ENCODE measurements at regions not wholly inside any gene's neighbourhood (a gene's known extent, or its start where the extent isn't known, plus 50 kb on each side); places are given as distances from the start of the nearest gene placed in this dataset.
A peak's percentile ranks its signal among the peaks of the same experiment; 100 is the strongest.

DNA sequence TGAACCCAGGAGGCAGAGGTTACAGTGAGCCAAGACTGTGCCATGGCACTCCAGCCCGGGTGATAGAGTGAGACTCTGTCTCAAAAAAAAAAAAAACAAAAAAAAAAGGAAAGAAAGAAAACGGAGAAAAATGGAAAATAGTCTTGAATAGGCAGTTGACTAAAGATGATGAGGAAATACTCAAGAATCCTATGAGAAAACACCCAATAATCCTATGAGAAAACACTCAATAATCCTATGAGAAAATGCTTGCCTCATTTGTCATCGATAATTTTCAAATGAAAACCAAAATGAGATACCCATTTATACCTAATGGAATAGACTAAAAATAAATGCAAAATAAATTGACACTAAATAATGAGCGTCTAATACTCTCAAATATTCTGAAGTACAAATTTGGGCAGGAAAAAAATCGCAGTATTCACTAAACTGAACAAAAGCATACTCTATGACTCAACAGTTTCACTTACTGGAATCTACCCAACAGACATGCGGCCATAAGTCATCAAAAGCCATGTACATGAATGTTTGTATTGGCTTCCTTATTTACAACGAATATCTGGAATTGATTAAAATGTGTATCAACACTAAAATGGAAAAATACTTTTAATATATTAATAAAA, 733.9 kb upstream of the CHRM3 start:
- Mint-ChIP-seq H3K36me3 (no peaks in the 10 kb centered on the region), H3K4me3 (no peak overlapping the region), H3K9me3 (peaks cover 9% of the 10 kb centered on the region), H3K4me1 (peaks cover 17% of the 10 kb centered on the region), H3K27me3 (ENCODE audit: low read depth) (no peaks in the 10 kb centered on the region), H3K27ac (no peak overlapping the region)
- DNase-seq (ENCODE audit: low spot score in 2 of 2, unreplicated experiment in 2 of 2): no peak
- TF ChIP-seq, protein P1, sequence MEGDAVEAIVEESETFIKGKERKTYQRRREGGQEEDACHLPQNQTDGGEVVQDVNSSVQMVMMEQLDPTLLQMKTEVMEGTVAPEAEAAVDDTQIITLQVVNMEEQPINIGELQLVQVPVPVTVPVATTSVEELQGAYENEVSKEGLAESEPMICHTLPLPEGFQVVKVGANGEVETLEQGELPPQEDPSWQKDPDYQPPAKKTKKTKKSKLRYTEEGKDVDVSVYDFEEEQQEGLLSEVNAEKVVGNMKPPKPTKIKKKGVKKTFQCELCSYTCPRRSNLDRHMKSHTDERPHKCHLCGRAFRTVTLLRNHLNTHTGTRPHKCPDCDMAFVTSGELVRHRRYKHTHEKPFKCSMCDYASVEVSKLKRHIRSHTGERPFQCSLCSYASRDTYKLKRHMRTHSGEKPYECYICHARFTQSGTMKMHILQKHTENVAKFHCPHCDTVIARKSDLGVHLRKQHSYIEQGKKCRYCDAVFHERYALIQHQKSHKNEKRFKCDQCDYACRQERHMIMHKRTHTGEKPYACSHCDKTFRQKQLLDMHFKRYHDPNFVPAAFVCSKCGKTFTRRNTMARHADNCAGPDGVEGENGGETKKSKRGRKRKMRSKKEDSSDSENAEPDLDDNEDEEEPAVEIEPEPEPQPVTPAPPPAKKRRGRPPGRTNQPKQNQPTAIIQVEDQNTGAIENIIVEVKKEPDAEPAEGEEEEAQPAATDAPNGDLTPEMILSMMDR (IDR thresholded peaks at IDR 0.05; ENCODE audit: unreplicated experiment): no peak

DNA sequence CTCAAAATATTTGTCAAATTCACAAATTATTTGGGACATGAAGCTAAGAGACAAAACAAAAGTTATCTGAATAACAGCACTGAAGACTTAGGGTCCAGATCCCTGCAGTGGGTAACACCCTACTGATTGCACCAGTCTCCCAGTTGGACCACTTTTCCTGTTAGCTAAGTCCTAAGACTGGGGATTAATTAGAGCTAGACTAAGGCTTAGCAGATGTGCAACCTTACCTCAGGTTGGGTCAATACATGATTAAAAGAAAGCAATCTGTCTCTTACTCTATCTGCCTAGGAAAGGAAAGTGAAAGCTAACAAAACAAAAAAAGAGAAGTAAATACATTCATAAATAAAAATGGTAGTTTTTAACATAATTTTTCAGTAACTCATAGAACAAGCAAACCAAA, 737.2 kb upstream of the CHRM3 start:
- no peaks in the 10 kb centered on the region for H3K36me3 Mint-ChIP-seq
- TF ChIP-seq, protein P1 (IDR thresholded peaks at IDR 0.05; ENCODE audit: unreplicated experiment): no peak
- peaks cover 19% of the 10 kb centered on the region for H3K4me1 Mint-ChIP-seq
- peaks cover 9% of the 10 kb centered on the region for H3K9me3 Mint-ChIP-seq
- no peak for DNase-seq (ENCODE audit: low spot score in 2 of 2, unreplicated experiment in 2 of 2)
- no peak overlapping the region for H3K27ac Mint-ChIP-seq
- H3K4me3 Mint-ChIP-seq: no peak overlapping the region
- H3K27me3 Mint-ChIP-seq (ENCODE audit: low read depth): no peaks in the 10 kb centered on the region

DNA sequence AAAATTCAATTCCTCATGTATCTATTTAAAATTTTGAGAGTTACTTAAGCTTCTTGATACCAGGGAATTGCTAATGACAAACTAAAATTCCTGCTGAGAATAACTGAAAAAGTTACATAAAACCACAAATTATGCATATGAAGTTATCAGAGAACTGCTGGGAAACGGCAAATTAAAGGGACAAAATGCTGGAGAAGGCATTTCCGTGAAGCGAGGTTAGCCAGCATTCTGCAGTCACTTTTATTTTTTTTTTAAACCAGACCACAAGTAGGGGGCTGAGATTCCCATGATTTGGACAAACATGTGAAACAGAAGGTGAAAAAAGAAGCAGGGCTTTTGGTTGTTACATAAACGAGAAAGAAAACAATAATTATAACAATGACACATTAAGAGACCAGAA, 737.6 kb upstream of the CHRM3 start:
- no peaks in the 10 kb centered on the region for H3K27me3 Mint-ChIP-seq (ENCODE audit: low read depth)
- H3K4me3 Mint-ChIP-seq: no peak overlapping the region
- TF ChIP-seq, protein P1 (IDR thresholded peaks at IDR 0.05; ENCODE audit: unreplicated experiment): no peak
- H3K4me1 Mint-ChIP-seq: peaks cover 15% of the 10 kb centered on the region
- peak overlapping the region; percentile 82 for H3K27ac Mint-ChIP-seq
- no peaks in the 10 kb centered on the region for H3K36me3 Mint-ChIP-seq
- DNase-seq (ENCODE audit: low spot score in 2 of 2, unreplicated experiment in 2 of 2): no peak
- peaks cover 9% of the 10 kb centered on the region for H3K9me3 Mint-ChIP-seq

DNA sequence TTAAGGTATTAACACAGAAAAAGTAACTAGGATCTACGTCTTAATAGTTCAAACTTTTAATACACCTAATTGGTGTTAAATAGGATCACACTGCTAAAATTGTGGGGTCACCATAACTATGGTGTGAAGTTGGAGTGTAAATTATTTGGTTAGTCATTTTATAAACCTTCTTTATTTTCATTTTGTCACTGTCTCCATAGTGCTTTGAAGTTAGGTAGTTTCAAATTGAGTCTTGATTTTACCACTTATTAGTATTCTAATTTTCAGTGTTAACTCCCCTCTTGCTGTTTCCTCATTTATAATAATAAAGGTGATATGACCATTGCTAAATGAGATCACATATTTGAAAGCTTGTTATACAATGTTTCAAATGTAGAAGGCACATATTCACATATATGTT, 738.1 kb upstream of the CHRM3 start:
- no peak overlapping the region for H3K4me3 Mint-ChIP-seq
- peak overlapping the region; percentile 82 for H3K27ac Mint-ChIP-seq
- TF ChIP-seq, protein P1 (IDR thresholded peaks at IDR 0.05; ENCODE audit: unreplicated experiment): no peak
- DNase-seq (ENCODE audit: low spot score in 2 of 2, unreplicated experiment in 2 of 2): no peak
- peaks cover 11% of the 10 kb centered on the region for H3K4me1 Mint-ChIP-seq
- H3K36me3 Mint-ChIP-seq: no peaks in the 10 kb centered on the region
- H3K27me3 Mint-ChIP-seq (ENCODE audit: low read depth): no peaks in the 10 kb centered on the region
- H3K9me3 Mint-ChIP-seq: peaks cover 9% of the 10 kb centered on the region

DNA sequence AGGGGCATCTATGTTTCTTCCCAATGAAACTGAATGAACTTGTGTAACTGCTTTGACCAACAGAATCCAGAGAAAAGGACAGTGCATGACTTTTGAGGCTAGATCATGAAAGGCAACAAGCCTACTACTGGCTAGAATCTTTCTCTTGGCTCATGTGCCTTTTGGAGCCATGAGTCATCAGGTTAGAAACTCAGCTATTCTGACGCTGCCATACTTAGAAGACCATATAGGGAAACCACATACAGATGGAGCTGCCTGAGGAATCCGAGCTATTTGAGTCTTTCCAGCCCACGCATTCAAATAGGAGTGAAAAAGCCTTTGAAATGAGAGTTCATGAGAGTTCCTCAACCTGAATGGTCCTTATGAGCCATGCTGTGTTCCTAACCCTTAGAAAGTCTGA, 738.5 kb upstream of the CHRM3 start:
- H3K27ac Mint-ChIP-seq: peak overlapping the region; percentile 82
- H3K27me3 Mint-ChIP-seq (ENCODE audit: low read depth): no peaks in the 10 kb centered on the region
- no peaks in the 10 kb centered on the region for H3K36me3 Mint-ChIP-seq
- peaks cover 9% of the 10 kb centered on the region for H3K9me3 Mint-ChIP-seq
- TF ChIP-seq, protein P1 (IDR thresholded peaks at IDR 0.05; ENCODE audit: unreplicated experiment): no peak
- H3K4me1 Mint-ChIP-seq: peaks cover 11% of the 10 kb centered on the region
- H3K4me3 Mint-ChIP-seq: no peak overlapping the region
- DNase-seq (ENCODE audit: low spot score in 2 of 2, unreplicated experiment in 2 of 2): no peak

DNA sequence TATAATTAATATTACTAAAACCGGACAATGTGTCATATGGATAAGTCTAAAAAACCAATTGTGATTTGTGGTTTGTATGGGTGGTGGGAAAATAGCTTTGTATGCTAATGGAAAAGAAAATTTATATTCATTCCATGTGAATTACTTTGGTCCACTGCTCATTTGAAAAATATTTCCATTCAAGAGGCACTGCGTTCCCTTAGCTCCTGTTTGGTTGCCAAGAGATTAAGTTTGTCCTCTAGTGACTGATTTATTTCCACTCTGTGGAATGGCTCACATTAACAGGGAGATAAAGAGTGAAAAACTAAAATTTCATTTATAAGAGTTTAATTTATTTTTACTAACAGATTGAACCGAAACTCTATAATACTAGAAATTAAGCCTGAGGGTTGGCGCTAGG, 744.1 kb upstream of the CHRM3 start:
- Mint-ChIP-seq H3K4me1 (peaks cover 8% of the 10 kb centered on the region), H3K27me3 (ENCODE audit: low read depth) (no peaks in the 10 kb centered on the region), H3K4me3 (no peak overlapping the region), H3K9me3 (peaks cover 1% of the 10 kb centered on the region), H3K36me3 (no peaks in the 10 kb centered on the region), H3K27ac (peak overlapping the region; percentile 58)
- DNase-seq (ENCODE audit: low spot score in 2 of 2, unreplicated experiment in 2 of 2): no peak
- TF ChIP-seq, protein P1 (IDR thresholded peaks at IDR 0.05; ENCODE audit: unreplicated experiment): no peak

Measured in mesothelial cell of epicardium (in vitro differentiated cells).